ENCODE measurements at regions not wholly inside any gene's neighbourhood (a gene's known extent, or its start where the extent isn't known, plus 50 kb on each side); places are given as distances from the start of the nearest gene placed in this dataset.

- DNase-seq = no peak
These were observed 114.4 kb upstream of the TCERG1L start for GRCh38 chr10:131425752-131426533.

- no peak for DNase-seq
These were observed 115.0 kb upstream of the TCERG1L start for GRCh38 chr10:131426534-131426898.

- DNase-seq = no peak
These were observed 115.8 kb upstream of the TCERG1L start for GRCh38 chr10:131427281-131427680.

- DNase-seq = no peak
These were observed 116.4 kb upstream of the TCERG1L start for GRCh38 chr10:131427901-131428300.

GRCh38 chr10:131429141-131429540 lies 117.6 kb upstream of the TCERG1L start:
- DNase-seq = no peak

- no peak for DNase-seq
These were observed 118.4 kb upstream of the TCERG1L start for GRCh38 chr10:131429942-131430341.

- no peak for DNase-seq
These were observed 119.3 kb upstream of the TCERG1L start for GRCh38 chr10:131430716-131431412.

GRCh38 chr10:131431533-131431932 lies 120.0 kb upstream of the TCERG1L start:
- DNase-seq = no peak

- DNase-seq = no peak
These were observed 120.6 kb upstream of the TCERG1L start for GRCh38 chr10:131431978-131432690.

- DNase-seq = no peak
These were observed 122.0 kb upstream of the TCERG1L start for GRCh38 chr10:131433568-131433967.

- DNase-seq = no peak
These were observed 123.7 kb upstream of the TCERG1L start for GRCh38 chr10:131435232-131435631.

GRCh38 chr10:131435760-131436457 lies 124.4 kb upstream of the TCERG1L start:
- no peak for DNase-seq

GRCh38 chr10:131436458-131436857 lies 124.9 kb upstream of the TCERG1L start:
- DNase-seq = no peak

- no peak for DNase-seq
These were observed 126.3 kb upstream of the TCERG1L start for GRCh38 chr10:131437556-131438475.

GRCh38 chr10:131438665-131439064 lies 127.1 kb upstream of the TCERG1L start:
- no peak for DNase-seq

- DNase-seq = no peak
These were observed 128.2 kb upstream of the TCERG1L start for GRCh38 chr10:131439705-131440104.

GRCh38 chr10:131440405-131441360 lies 129.2 kb upstream of the TCERG1L start:
- DNase-seq = no peak

- no peak for DNase-seq
These were observed 130.8 kb upstream of the TCERG1L start for GRCh38 chr10:131442271-131442670.

- no peak for DNase-seq
These were observed 132.8 kb upstream of the TCERG1L start for GRCh38 chr10:131444286-131444685.

GRCh38 chr10:131444862-131445461 lies 133.4 kb upstream of the TCERG1L start:
- no peak for DNase-seq

All from stimulated activated CD8-positive, alpha-beta memory T cell treated with anti-CD3 and anti-CD28 coated beads, Interleukin-4, amount 100 ng/mL, for 48 hours (primary cell).